ENCODE measurements at regions not wholly inside any gene's neighbourhood (a gene's known extent, or its start where the extent isn't known, plus 50 kb on each side); places are given as distances from the start of the nearest gene placed in this dataset.

- intact Hi-C loops (cut with DNase I), result no loop called here
- DNase-seq (no peak), ATAC-seq (no peak)
- Histone ChIP-seq H3K9me3 (no peaks in the 10 kb centered on the region), H3K4me3 (no peak overlapping the region), H3K27ac (no peak overlapping the region), H3K4me1 (no peaks in the 10 kb centered on the region), H3K36me3 (no peaks in the 10 kb centered on the region), H3K27me3 (ENCODE audit: low read depth) (no peaks in the 10 kb centered on the region)
- no peak for TF ChIP-seq CTCF (IDR thresholded peaks at IDR 0.05)
These were observed 290.9 kb upstream of the PWP1 start for GRCh38 chr12:107394693-107395092.

GRCh38 chr12:107395817-107396216 lies 289.8 kb upstream of the PWP1 start:
- ATAC-seq (no peak), DNase-seq (no peak)
- Histone ChIP-seq H3K4me3 (no peak overlapping the region), H3K36me3 (no peaks in the 10 kb centered on the region), H3K27ac (no peak overlapping the region), H3K9me3 (no peaks in the 10 kb centered on the region), H3K27me3 (ENCODE audit: low read depth) (no peaks in the 10 kb centered on the region), H3K4me1 (no peaks in the 10 kb centered on the region)
- intact Hi-C loops (cut with DNase I), result no loop called here
- TF ChIP-seq CTCF (IDR thresholded peaks at IDR 0.05), result no peak

- Histone ChIP-seq H3K9me3 (no peaks in the 10 kb centered on the region), H3K36me3 (no peaks in the 10 kb centered on the region), H3K4me1 (no peaks in the 10 kb centered on the region), H3K27ac (no peak overlapping the region), H3K4me3 (no peak overlapping the region), H3K27me3 (ENCODE audit: low read depth) (no peaks in the 10 kb centered on the region)
- no peak for TF ChIP-seq CTCF (IDR thresholded peaks at IDR 0.05)
- DNase-seq, result no peak
- no peak for ATAC-seq
- intact Hi-C loops (cut with DNase I), result no loop called here
These were observed 288.6 kb upstream of the PWP1 start for GRCh38 chr12:107396991-107397390.

GRCh38 chr12:107397890-107398500 lies 287.6 kb upstream of the PWP1 start:
- ATAC-seq (no peak), DNase-seq (no peak)
- no peaks in the 10 kb centered on the region for H3K27me3 ChIP-seq (ENCODE audit: low read depth)
- H3K27ac ChIP-seq, result no peak overlapping the region
- H3K4me3 ChIP-seq, result no peak overlapping the region
- intact Hi-C loops (cut with DNase I), result no loop called here
- no peaks in the 10 kb centered on the region for H3K9me3 ChIP-seq
- H3K4me1 ChIP-seq, result no peaks in the 10 kb centered on the region
- no peaks in the 10 kb centered on the region for H3K36me3 ChIP-seq
- TF ChIP-seq CTCF (IDR thresholded peaks at IDR 0.05), result no peak

- Histone ChIP-seq H3K27me3 (ENCODE audit: low read depth) (no peaks in the 10 kb centered on the region), H3K36me3 (no peaks in the 10 kb centered on the region), H3K4me1 (no peaks in the 10 kb centered on the region), H3K9me3 (no peaks in the 10 kb centered on the region), H3K4me3 (no peak overlapping the region), H3K27ac (no peak overlapping the region)
- no peak for DNase-seq
- TF ChIP-seq CTCF (IDR thresholded peaks at IDR 0.05), result no peak
- intact Hi-C loops (cut with DNase I), result no loop called here
- ATAC-seq, result no peak
These were observed 286.6 kb upstream of the PWP1 start for GRCh38 chr12:107399046-107399445.
